ENCODE measurements at regions not wholly inside any gene's neighbourhood (a gene's known extent, or its start where the extent isn't known, plus 50 kb on each side); places are given as distances from the start of the nearest gene placed in this dataset.

- TF ChIP-seq CTCF (IDR thresholded peaks at IDR 0.05) (no peak), EP300 (IDR thresholded peaks at IDR 0.05) (no peak)
These were observed 195.7 kb upstream of the TWIST2 start for GRCh38 chr2:238652053-238652770.

Measured in tibial nerve (tissue), 4 donors.